CD4-positive, CD25-positive, alpha-beta regulatory T cell (primary cell): ENCODE measurements at regions not wholly inside any gene's neighbourhood (a gene's known extent, or its start where the extent isn't known, plus 50 kb on each side); places are given as distances from the start of the nearest gene placed in this dataset.
"Not testable (repeated sequence)": the region's sequence is repeated elsewhere in the genome, so short reads cannot be mapped to it uniquely, and the experiment has no call there.

Source experiments
- ATAC-seq, 2 donors: fragments of 150-1000 bp; cut with Tn5 transposase; one replicate each; pipeline ENCODE4 v1.10.0; 2021; ENCODE audit warnings: low read depth in 2 of 2, moderate number of reproducible peaks in 2 of 2, moderate library complexity in 1 of 2
- DNase-seq, 3 donors: peaks; one replicate each; pipeline versions ENCODE4 v3.0.0 to v3.0.0-alpha.2; 2012 to 2022; ENCODE audit warnings: mixed read lengths in 1 of 3
- H3K27ac ChIP-seq: one replicate; pipeline ENCODE4 v1.7.0; 2013; ENCODE audit warnings: mild to moderate bottlenecking, low read length; ENCODE audit not compliant: insufficient read depth, poor library complexity, severe bottlenecking
- H3K27me3 ChIP-seq: one replicate; pipeline ENCODE4 v1.7.0; 2013; ENCODE audit warnings: low read length; ENCODE audit not compliant: control insufficient read depth, insufficient read depth
- H3K36me3 ChIP-seq: one replicate; pipeline ENCODE4 v1.7.0; 2013; ENCODE audit warnings: mild to moderate bottlenecking, low read length, moderate library complexity; ENCODE audit not compliant: control insufficient read depth, insufficient read depth
- H3K4me1 ChIP-seq: 2 replicates; pipeline ENCODE4 v1.7.0; 2013; ENCODE audit warnings: mild to moderate bottlenecking, low read length; ENCODE audit not compliant: insufficient read depth, control insufficient read depth, poor library complexity, severe bottlenecking
- H3K4me3 ChIP-seq: one replicate; pipeline ENCODE4 v1.7.0; 2013; ENCODE audit warnings: low read depth, mild to moderate bottlenecking, low read length, moderate library complexity
- H3K9me3 ChIP-seq, 2 experiments: 1 replicate in 1 of 2; 2 replicates in 1 of 2; pipeline ENCODE4 v1.7.0; 2013; ENCODE audit warnings: low read length in 2 of 2, mild to moderate bottlenecking in 1 of 2, moderate library complexity in 1 of 2; ENCODE audit not compliant: control insufficient read depth in 2 of 2
- H3K27ac Mint-ChIP-seq, 3 donors: one replicate each; pipeline ENCODE4 v1.8.0; 2020 to 2022; ENCODE audit warnings: mild to moderate bottlenecking in 3 of 3, mixed read lengths in 3 of 3, moderate library complexity in 2 of 3
- H3K27me3 Mint-ChIP-seq: one replicate; pipeline ENCODE4 v1.8.0; 2022; ENCODE audit warnings: mild to moderate bottlenecking, mixed read lengths
- H3K36me3 Mint-ChIP-seq: one replicate; pipeline ENCODE4 v1.8.0; 2020; ENCODE audit warnings: mixed read lengths
- H3K4me1 Mint-ChIP-seq, 4 donors: one replicate each; pipeline ENCODE4 v1.8.0; 2020 to 2022; ENCODE audit warnings: mixed read lengths in 4 of 4, mild to moderate bottlenecking in 1 of 4
- H3K4me3 Mint-ChIP-seq, 4 donors: one replicate each; pipeline ENCODE4 v1.8.0; 2020 to 2022; ENCODE audit warnings: mild to moderate bottlenecking in 4 of 4, mixed read lengths in 4 of 4, moderate library complexity in 3 of 4
- H3K9me3 Mint-ChIP-seq, 7 donors: one replicate each; pipeline ENCODE4 v1.8.0; 2020 to 2022; ENCODE audit warnings: mixed read lengths in 7 of 7, mild to moderate bottlenecking in 3 of 7, moderate library complexity in 2 of 7

GRCh38 chr3:139187648-139188047 is 143.0 kb upstream of the PRR23C start:
- H3K27ac Mint-ChIP-seq: no peak overlapping the region
- DNase-seq (no peak), ATAC-seq (no peak)
- H3K36me3 Mint-ChIP-seq: no peaks in the 10 kb centered on the region
- H3K27me3 ChIP-seq: no peaks in the 10 kb centered on the region
- no peak overlapping the region for H3K4me3 ChIP-seq
- H3K27ac ChIP-seq: no peak overlapping the region
- H3K4me1 Mint-ChIP-seq: no peaks in the 10 kb centered on the region
- H3K4me3 Mint-ChIP-seq: no peak overlapping the region
- no peaks in the 10 kb centered on the region for H3K27me3 Mint-ChIP-seq
- no peaks in the 10 kb centered on the region for H3K36me3 ChIP-seq
- H3K4me1 ChIP-seq: no peaks in the 10 kb centered on the region
- no peaks in the 10 kb centered on the region for H3K9me3 ChIP-seq
- H3K9me3 Mint-ChIP-seq: peaks cover 0 to 12% (median 2%) of the 10 kb centered on the region in 7 donors

DNA sequence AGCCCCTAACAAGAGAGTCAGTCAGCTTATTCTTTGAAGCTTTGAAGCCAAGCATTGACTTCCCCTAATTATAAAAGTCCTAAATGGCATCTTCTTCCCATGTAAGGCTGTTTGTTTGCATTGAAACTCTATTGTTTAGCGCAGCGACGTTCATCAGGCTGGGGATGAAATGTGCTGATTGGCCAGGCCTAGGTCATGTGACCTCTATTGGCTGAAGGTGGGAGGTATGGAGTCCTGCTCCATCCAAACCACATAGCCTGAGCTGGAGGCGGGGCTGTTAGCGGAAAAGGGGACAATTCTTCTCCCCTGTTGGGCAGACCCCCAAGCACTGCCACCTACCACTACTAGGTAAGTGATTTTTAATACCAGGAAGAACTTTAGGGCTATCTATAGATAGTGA is 145.3 kb upstream of the PRR23C start:
- Histone ChIP-seq H3K27ac (no peak overlapping the region), H3K9me3 (no peaks in the 10 kb centered on the region), H3K4me3 (no peak overlapping the region), H3K27me3 (no peaks in the 10 kb centered on the region), H3K4me1 (no peaks in the 10 kb centered on the region), H3K36me3 (no peaks in the 10 kb centered on the region)
- no peaks in the 10 kb centered on the region for H3K27me3 Mint-ChIP-seq
- no peaks in the 10 kb centered on the region for H3K4me1 Mint-ChIP-seq
- no peak overlapping the region for H3K27ac Mint-ChIP-seq
- no peak overlapping the region for H3K4me3 Mint-ChIP-seq
- no peaks in the 10 kb centered on the region for H3K36me3 Mint-ChIP-seq
- ATAC-seq (no peak), DNase-seq (no peak)
- peaks cover 0 to 5% (median 2%) of the 10 kb centered on the region in 7 donors for H3K9me3 Mint-ChIP-seq

DNA sequence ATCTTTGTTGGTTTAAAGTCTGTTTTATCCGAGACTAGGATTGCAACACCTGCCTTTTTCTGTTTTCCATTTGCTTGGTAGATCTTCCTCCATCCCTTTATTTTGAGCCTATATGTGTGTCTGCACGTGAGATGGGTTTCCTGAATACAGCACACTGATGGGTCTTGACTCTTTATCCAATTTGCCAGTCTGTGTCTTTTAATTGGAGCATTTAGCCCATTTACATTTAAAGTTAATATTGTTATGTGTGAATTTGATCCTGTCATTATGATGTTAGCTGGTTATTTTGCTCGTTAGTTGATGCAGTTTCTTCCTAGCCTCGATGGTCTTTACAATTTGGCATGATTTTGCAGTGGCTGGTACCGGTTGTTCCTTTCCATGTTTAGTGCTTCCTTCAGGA is 149.4 kb upstream of the MRPS22 start:
- H3K4me3 ChIP-seq, DNase-seq, ATAC-seq, H3K27me3 Mint-ChIP-seq, H3K36me3 ChIP-seq, H3K27me3 ChIP-seq, H3K4me3 Mint-ChIP-seq, H3K27ac Mint-ChIP-seq, H3K9me3 ChIP-seq, H3K4me1 Mint-ChIP-seq, H3K4me1 ChIP-seq, H3K27ac ChIP-seq, H3K36me3 Mint-ChIP-seq: not testable (repeated sequence)
- H3K9me3 Mint-ChIP-seq: peaks cover 0 to 19% (median 7%) of the 10 kb centered on the region in 7 donors

GRCh38 chr3:139196146-139196545 is 147.7 kb upstream of the MRPS22 start:
- DNase-seq, H3K9me3 ChIP-seq, H3K27ac ChIP-seq, H3K4me3 Mint-ChIP-seq, H3K4me3 ChIP-seq, H3K27me3 Mint-ChIP-seq, H3K27ac Mint-ChIP-seq, H3K4me1 ChIP-seq, H3K4me1 Mint-ChIP-seq, ATAC-seq, H3K36me3 Mint-ChIP-seq, H3K36me3 ChIP-seq, H3K27me3 ChIP-seq: not testable (repeated sequence)
- H3K9me3 Mint-ChIP-seq: peaks cover 0 to 19% (median 7%) of the 10 kb centered on the region in 7 donors

- H3K27ac Mint-ChIP-seq: no peak overlapping the region
- ATAC-seq (no peak), DNase-seq (no peak)
- H3K27me3 ChIP-seq: no peaks in the 10 kb centered on the region
- no peak overlapping the region for H3K4me3 Mint-ChIP-seq
- peaks cover 6% of the 10 kb centered on the region for H3K27me3 Mint-ChIP-seq
- no peaks in the 10 kb centered on the region for H3K4me1 Mint-ChIP-seq
- peaks cover 0 to 3% of the 10 kb centered on the region in 2 experiments for H3K9me3 ChIP-seq
- H3K4me3 ChIP-seq: no peak overlapping the region
- H3K36me3 ChIP-seq: no peaks in the 10 kb centered on the region
- no peak overlapping the region for H3K27ac ChIP-seq
- H3K4me1 ChIP-seq: no peaks in the 10 kb centered on the region
- no peaks in the 10 kb centered on the region for H3K36me3 Mint-ChIP-seq
- peaks cover 0 to 19% (median 7%) of the 10 kb centered on the region in 7 donors for H3K9me3 Mint-ChIP-seq
Observed at GRCh38 chr3:139197251-139197650, 146.6 kb upstream of the MRPS22 start.

- H3K4me1 ChIP-seq: no peaks in the 10 kb centered on the region
- ATAC-seq: no peak
- no peak overlapping the region for H3K4me3 ChIP-seq
- Mint-ChIP-seq H3K4me3 (no peak overlapping the region), H3K9me3 (peaks cover 0 to 19% (median 7%) of the 10 kb centered on the region in 7 donors), H3K27ac (no peak overlapping the region), H3K4me1 (no peaks in the 10 kb centered on the region), H3K36me3 (no peaks in the 10 kb centered on the region), H3K27me3 (peaks cover 6% of the 10 kb centered on the region)
- no peaks in the 10 kb centered on the region for H3K36me3 ChIP-seq
- DNase-seq: no peak
- H3K27ac ChIP-seq: no peak overlapping the region
- H3K9me3 ChIP-seq: peaks cover 0 to 3% of the 10 kb centered on the region in 2 experiments
- no peaks in the 10 kb centered on the region for H3K27me3 ChIP-seq
Observed at GRCh38 chr3:139198186-139198585, 145.6 kb upstream of the MRPS22 start.

- Histone ChIP-seq H3K27me3 (no peaks in the 10 kb centered on the region), H3K4me3 (no peak overlapping the region), H3K36me3 (no peaks in the 10 kb centered on the region), H3K4me1 (no peaks in the 10 kb centered on the region), H3K27ac (no peak overlapping the region), H3K9me3 (peaks cover 0 to 3% of the 10 kb centered on the region in 2 experiments)
- H3K4me3 Mint-ChIP-seq: no peak overlapping the region
- peaks cover 0 to 17% (median 7%) of the 10 kb centered on the region in 7 donors for H3K9me3 Mint-ChIP-seq
- no peaks in the 10 kb centered on the region for H3K4me1 Mint-ChIP-seq
- no peaks in the 10 kb centered on the region for H3K36me3 Mint-ChIP-seq
- DNase-seq (no peak), ATAC-seq (no peak)
- peaks cover 6% of the 10 kb centered on the region for H3K27me3 Mint-ChIP-seq
- H3K27ac Mint-ChIP-seq: no peak overlapping the region
Observed at GRCh38 chr3:139198929-139199328, 144.9 kb upstream of the MRPS22 start.

GRCh38 chr3:139199421-139200010 is 144.3 kb upstream of the MRPS22 start:
- Mint-ChIP-seq H3K4me1 (no peaks in the 10 kb centered on the region), H3K9me3 (peaks cover 0 to 15% (median 7%) of the 10 kb centered on the region in 7 donors)

More at GRCh38 chr3:139199421-139200010, 144.3 kb upstream of the MRPS22 start:
- Histone ChIP-seq H3K9me3 (peaks cover 0 to 3% of the 10 kb centered on the region in 2 experiments), H3K4me3 (no peak overlapping the region), H3K4me1 (no peaks in the 10 kb centered on the region), H3K27me3 (no peaks in the 10 kb centered on the region), H3K27ac (no peak overlapping the region), H3K36me3 (no peaks in the 10 kb centered on the region)
- H3K27me3 Mint-ChIP-seq: peaks cover 6% of the 10 kb centered on the region
- H3K36me3 Mint-ChIP-seq: no peaks in the 10 kb centered on the region
- DNase-seq (no peak), ATAC-seq (no peak)
- no peak overlapping the region for H3K27ac Mint-ChIP-seq
- no peak overlapping the region for H3K4me3 Mint-ChIP-seq
